ENCODE measurements at regions not wholly inside any gene's neighbourhood (a gene's known extent, or its start where the extent isn't known, plus 50 kb on each side); places are given as distances from the start of the nearest gene placed in this dataset.

GRCh38 chr7:113314594-113314993 is 196.2 kb upstream of the SMIM30 start:
- no peak overlapping the region for H3K4me3 Mint-ChIP-seq

More at GRCh38 chr7:113314594-113314993, 196.2 kb upstream of the SMIM30 start:
- H3K4me1 Mint-ChIP-seq, result no peaks in the 10 kb centered on the region
- ATAC-seq (no peak), DNase-seq (ENCODE audit: low spot score) (no peak)
- H3K9me3 Mint-ChIP-seq, result no peaks in the 10 kb centered on the region
- H3K27me3 Mint-ChIP-seq (ENCODE audit: low read depth), result 0 out of 2 replicates have a peak, but pooled peaks cover 2% of the 10 kb centered on the region
- POLR2A ChIA-PET, result no interaction called here
- TF ChIP-seq, protein P1, sequence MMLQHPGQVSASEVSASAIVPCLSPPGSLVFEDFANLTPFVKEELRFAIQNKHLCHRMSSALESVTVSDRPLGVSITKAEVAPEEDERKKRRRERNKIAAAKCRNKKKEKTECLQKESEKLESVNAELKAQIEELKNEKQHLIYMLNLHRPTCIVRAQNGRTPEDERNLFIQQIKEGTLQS (CRISPR knock-in tag; conservative IDR thresholded peaks at IDR 0.05), result no peak
- TF ChIP-seq ETV6 (CRISPR knock-in tag; IDR thresholded peaks at IDR 0.05), result no peak
- no peak for TF ChIP-seq CBFB (CRISPR knock-in tag; IDR thresholded peaks at IDR 0.05; ENCODE audit: low read depth)
- no peak for TF ChIP-seq SMAD3 (CRISPR knock-in tag; IDR thresholded peaks at IDR 0.05; ENCODE audit: borderline replicate concordance)
- TF ChIP-seq IRF2 (CRISPR knock-in tag; IDR thresholded peaks at IDR 0.05; ENCODE audit: borderline replicate concordance, low read depth), result no peak
- no peak for TF ChIP-seq ARID4B (CRISPR knock-in tag; IDR thresholded peaks at IDR 0.05; ENCODE audit: borderline replicate concordance)
- TF ChIP-seq ZNF317 (CRISPR knock-in tag; IDR thresholded peaks at IDR 0.05; ENCODE audit: borderline replicate concordance, low read depth), result no peak
- TF ChIP-seq, protein P2, sequence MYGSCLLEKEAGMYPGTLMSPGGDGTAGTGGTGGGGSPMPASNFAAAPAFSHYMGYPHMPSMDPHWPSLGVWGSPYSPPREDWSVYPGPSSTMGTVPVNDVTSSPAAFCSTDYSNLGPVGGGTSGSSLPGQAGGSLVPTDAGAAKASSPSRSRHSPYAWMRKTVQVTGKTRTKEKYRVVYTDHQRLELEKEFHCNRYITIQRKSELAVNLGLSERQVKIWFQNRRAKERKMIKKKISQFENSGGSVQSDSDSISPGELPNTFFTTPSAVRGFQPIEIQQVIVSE (CRISPR knock-in tag; IDR thresholded peaks at IDR 0.05; ENCODE audit: borderline replicate concordance), result no peak
- TF ChIP-seq MYBL2 (CRISPR knock-in tag; IDR thresholded peaks at IDR 0.05), result no peak
- TF ChIP-seq RORB (CRISPR knock-in tag; IDR thresholded peaks at IDR 0.05), result no peak
- TF ChIP-seq, protein P3, sequence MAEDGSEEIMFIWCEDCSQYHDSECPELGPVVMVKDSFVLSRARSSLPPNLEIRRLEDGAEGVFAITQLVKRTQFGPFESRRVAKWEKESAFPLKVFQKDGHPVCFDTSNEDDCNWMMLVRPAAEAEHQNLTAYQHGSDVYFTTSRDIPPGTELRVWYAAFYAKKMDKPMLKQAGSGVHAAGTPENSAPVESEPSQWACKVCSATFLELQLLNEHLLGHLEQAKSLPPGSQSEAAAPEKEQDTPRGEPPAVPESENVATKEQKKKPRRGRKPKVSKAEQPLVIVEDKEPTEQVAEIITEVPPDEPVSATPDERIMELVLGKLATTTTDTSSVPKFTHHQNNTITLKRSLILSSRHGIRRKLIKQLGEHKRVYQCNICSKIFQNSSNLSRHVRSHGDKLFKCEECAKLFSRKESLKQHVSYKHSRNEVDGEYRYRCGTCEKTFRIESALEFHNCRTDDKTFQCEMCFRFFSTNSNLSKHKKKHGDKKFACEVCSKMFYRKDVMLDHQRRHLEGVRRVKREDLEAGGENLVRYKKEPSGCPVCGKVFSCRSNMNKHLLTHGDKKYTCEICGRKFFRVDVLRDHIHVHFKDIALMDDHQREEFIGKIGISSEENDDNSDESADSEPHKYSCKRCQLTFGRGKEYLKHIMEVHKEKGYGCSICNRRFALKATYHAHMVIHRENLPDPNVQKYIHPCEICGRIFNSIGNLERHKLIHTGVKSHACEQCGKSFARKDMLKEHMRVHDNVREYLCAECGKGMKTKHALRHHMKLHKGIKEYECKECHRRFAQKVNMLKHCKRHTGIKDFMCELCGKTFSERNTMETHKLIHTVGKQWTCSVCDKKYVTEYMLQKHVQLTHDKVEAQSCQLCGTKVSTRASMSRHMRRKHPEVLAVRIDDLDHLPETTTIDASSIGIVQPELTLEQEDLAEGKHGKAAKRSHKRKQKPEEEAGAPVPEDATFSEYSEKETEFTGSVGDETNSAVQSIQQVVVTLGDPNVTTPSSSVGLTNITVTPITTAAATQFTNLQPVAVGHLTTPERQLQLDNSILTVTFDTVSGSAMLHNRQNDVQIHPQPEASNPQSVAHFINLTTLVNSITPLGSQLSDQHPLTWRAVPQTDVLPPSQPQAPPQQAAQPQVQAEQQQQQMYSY (CRISPR knock-in tag; IDR thresholded peaks at IDR 0.05), result no peak
- TF ChIP-seq, protein P4, sequence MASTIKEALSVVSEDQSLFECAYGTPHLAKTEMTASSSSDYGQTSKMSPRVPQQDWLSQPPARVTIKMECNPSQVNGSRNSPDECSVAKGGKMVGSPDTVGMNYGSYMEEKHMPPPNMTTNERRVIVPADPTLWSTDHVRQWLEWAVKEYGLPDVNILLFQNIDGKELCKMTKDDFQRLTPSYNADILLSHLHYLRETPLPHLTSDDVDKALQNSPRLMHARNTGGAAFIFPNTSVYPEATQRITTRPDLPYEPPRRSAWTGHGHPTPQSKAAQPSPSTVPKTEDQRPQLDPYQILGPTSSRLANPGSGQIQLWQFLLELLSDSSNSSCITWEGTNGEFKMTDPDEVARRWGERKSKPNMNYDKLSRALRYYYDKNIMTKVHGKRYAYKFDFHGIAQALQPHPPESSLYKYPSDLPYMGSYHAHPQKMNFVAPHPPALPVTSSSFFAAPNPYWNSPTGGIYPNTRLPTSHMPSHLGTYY (CRISPR knock-in tag; IDR thresholded peaks at IDR 0.05), result no peak
- no peak for TF ChIP-seq RELA (CRISPR knock-in tag; IDR thresholded peaks at IDR 0.05; ENCODE audit: borderline replicate concordance)
- no peaks in the 10 kb centered on the region for H3K36me3 Mint-ChIP-seq
- CTCF ChIA-PET, result no interaction called here
- H3K27ac Mint-ChIP-seq, result no peak overlapping the region

Measured in WTC11 (cell line).